ENCODE measurements at regions not wholly inside any gene's neighbourhood (a gene's known extent, or its start where the extent isn't known, plus 50 kb on each side); places are given as distances from the start of the nearest gene placed in this dataset.

DNA sequence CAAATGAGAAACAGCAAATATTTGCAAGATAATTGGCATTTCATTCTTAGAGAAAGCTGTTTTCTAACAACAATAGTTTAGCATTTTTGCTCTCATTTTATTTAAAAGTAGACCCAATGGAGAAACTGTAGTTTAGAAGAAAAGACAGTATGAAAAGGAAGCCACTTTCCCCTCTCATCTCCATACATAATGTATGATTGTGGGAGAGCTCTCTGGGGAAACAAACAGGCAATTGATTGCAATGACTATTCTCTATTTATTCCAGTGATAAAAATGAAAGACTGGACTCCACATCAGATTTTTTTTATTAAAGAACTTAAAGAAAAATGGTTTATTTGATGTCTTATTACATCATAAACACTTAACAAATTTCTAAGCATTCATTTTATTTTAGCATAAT is 116.8 kb upstream of the SASH1 start:
- no peak overlapping the region for H3K27ac ChIP-seq
- no peak for TF ChIP-seq ZFX (IDR thresholded peaks at IDR 0.05; ENCODE audit: borderline replicate concordance)
- TF ChIP-seq, protein P1, sequence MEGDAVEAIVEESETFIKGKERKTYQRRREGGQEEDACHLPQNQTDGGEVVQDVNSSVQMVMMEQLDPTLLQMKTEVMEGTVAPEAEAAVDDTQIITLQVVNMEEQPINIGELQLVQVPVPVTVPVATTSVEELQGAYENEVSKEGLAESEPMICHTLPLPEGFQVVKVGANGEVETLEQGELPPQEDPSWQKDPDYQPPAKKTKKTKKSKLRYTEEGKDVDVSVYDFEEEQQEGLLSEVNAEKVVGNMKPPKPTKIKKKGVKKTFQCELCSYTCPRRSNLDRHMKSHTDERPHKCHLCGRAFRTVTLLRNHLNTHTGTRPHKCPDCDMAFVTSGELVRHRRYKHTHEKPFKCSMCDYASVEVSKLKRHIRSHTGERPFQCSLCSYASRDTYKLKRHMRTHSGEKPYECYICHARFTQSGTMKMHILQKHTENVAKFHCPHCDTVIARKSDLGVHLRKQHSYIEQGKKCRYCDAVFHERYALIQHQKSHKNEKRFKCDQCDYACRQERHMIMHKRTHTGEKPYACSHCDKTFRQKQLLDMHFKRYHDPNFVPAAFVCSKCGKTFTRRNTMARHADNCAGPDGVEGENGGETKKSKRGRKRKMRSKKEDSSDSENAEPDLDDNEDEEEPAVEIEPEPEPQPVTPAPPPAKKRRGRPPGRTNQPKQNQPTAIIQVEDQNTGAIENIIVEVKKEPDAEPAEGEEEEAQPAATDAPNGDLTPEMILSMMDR (IDR thresholded peaks at IDR 0.05) = no peak

DNA sequence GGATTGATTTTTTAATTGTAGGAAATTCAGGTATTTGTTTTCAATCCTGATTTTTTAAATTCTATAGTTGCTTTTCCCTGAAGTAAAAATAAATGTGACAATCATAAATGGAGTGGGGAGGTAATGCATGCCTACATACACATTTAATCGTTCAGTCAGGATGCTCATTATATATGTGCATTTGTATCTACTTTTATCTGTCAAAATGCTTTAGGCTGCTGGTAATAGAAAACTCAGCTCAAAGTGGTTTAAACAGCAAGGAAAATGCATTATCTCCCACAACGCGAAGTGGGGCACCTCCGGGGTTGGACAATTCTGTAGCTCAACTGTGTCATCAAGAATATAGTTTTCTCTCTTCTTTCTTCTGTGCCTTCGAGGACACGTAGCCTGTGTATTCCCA is 116.4 kb upstream of the SASH1 start:
- TF ChIP-seq ZFX (IDR thresholded peaks at IDR 0.05; ENCODE audit: borderline replicate concordance) = no peak
- TF ChIP-seq, protein P1 (IDR thresholded peaks at IDR 0.05) = no peak
- H3K27ac ChIP-seq = no peak overlapping the region

DNA sequence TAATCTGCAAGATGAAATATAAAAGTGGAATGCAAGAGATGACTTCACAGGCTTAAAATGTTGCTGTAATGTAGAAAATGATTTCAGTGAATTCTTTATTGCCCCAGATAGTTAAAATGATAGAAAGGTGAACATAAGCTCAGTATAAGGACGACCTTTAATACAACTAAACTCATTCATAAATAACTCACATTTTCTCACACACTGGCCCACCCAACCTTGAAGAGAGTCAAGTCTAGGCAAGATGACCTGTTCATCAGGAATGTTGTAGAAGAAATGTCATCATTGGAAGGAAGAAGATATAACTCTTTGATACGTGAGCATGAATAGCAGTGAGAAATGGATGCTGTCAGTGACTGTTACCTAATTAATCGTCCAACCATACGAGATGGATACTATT is 111.1 kb upstream of the SASH1 start:
- no peak overlapping the region for H3K27ac ChIP-seq
- TF ChIP-seq, protein P1 (IDR thresholded peaks at IDR 0.05) = no peak
- no peak for TF ChIP-seq ZFX (IDR thresholded peaks at IDR 0.05; ENCODE audit: borderline replicate concordance)

DNA sequence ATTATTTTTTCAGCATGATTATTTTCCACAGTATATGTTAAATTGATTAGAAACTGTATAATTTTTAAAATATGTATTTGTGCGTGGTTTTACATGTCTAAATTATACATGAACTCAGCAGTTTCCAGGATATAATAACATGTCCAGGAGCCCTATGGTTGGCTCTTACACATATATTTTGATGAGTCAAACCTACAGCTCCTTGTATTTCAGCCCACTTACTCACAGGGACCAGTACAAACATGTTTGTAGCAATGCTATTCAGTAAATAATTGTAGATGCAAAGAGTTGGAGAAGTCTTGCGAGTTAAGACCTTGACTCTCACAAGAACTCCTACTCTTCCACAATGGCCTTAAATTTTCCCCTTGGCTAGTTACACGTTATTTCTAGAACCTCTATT is 107.2 kb upstream of the SASH1 start:
- no peak overlapping the region for H3K27ac ChIP-seq
- no peak for TF ChIP-seq ZFX (IDR thresholded peaks at IDR 0.05; ENCODE audit: borderline replicate concordance)
- TF ChIP-seq, protein P1 (IDR thresholded peaks at IDR 0.05) = no peak

DNA sequence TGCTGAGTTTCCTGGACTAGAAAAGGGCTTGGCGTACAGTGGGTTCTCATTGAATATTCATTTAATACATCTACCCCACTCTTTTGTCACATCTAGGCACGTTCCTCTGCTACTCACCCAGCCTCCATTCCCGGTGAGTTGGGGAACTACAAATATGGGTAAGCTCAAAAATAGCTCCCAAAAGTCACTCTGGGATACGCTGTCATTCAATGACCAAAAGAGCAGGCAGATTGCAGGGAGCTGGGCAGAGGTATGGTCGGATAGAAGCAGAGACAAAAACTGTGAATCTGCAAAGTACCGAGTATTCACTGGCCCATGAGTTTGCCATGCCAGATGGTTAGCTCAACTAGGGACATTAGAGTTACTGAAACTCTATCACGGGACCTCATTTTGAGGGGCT is 103.9 kb upstream of the SASH1 start:
- TF ChIP-seq, protein P1 (IDR thresholded peaks at IDR 0.05) = no peak
- TF ChIP-seq ZFX (IDR thresholded peaks at IDR 0.05; ENCODE audit: borderline replicate concordance) = no peak
- H3K27ac ChIP-seq = no peak overlapping the region

DNA sequence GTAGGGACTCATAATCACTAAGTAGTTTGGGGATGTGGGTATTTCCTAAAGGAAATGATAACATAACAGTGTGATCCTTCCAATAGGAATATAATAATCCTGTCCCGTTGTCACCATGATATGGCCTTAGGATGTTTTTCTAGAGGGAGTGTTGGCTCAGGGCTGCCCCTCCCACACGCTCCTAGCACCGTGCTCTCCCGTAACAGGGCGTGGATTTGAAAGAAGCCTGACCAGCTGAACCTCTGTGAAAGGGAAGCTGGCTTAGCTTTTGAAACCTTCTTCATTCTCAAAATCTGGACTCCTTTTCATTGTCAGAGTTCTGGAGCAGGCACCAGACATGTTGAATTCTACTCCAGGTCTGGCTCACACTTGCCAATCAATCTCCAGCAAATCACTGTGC is 103.4 kb upstream of the SASH1 start:
- TF ChIP-seq, protein P1 (IDR thresholded peaks at IDR 0.05) = no peak
- no peak for TF ChIP-seq ZFX (IDR thresholded peaks at IDR 0.05; ENCODE audit: borderline replicate concordance)
- no peak overlapping the region for H3K27ac ChIP-seq

DNA sequence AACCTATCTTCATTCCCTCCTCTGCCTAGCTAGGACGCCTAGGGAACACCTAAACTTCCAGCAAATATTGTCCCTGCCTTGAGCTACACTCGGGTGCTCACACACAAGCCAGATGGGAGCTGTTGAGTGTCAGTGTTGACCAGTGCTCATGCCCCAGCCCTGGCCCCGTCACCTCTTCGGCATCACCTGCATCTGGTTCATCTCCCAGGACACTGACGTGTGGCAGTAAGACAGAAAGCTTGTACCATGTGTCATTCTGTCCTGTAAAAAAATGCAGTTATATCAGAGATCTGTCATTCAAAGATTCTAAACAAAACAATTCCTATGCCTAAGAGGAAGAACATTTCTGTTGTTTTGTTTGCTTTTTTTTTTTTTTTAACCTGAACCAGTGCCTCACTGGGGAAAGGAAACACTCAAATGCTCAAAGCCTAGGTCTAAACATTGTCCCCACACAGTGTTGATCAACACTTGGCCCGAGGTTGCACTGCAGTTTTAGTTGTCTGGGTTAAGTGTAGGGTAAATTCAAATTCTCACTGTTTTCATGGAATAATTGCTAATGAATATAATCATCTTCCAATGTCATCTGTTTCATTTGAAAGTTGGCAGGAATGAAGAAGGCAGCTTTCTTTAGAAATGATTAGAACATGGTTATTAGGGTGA is 102.7 kb upstream of the SASH1 start:
- TF ChIP-seq, protein P1 (IDR thresholded peaks at IDR 0.05) = no peak
- no peak for TF ChIP-seq ZFX (IDR thresholded peaks at IDR 0.05; ENCODE audit: borderline replicate concordance)
- H3K27ac ChIP-seq = no peak overlapping the region
